Femur (tissue), 1 donor: ENCODE measurements at regions not wholly inside any gene's neighbourhood (a gene's known extent, or its start where the extent isn't known, plus 50 kb on each side); places are given as distances from the start of the nearest gene placed in this dataset.
"Not testable (repeated sequence)": the region's sequence is repeated elsewhere in the genome, so short reads cannot be mapped to it uniquely, and the experiment has no call there.

ENCODE experiments used
- DNase-seq: peaks from one replicate; pipeline ENCODE4 v3.0.0-alpha.2; 2017

DNA sequence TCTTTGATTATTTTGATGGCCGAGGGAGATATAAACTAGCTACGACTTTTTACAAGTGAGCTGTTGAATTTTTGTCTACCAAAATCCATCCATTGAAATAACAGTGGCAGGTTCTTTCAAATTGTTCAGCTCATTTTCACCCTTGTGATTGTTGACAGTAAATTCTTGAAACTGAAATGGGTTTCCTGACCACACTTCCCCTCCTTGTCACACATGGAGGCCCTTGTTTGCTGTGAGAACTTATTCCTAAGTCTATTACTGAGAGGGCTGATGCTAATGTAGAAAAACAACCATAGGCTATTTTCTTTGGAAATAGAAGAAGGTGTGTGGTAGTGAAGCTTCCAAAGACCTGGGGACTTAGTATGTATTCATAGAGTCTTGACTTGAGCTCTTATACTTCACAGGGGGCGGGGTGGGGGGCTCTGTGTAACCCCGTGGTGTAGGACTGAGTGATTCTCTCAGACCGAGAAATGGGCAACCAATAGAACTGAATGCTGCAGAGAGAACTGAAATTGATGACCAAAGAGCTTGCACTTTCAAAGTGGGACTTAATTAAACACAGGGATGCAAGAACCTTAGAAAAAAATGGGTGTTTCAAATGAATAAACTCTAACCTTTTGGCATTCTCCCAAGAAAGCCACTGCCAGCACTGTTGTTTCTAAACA, 718.9 kb downstream of the CCSER2 start:
- DNase-seq = no peak

GRCh38 chr10:85047979-85048378, 719.6 kb downstream of the CCSER2 start:
- no peak for DNase-seq

GRCh38 chr10:85048644-85049043, 720.3 kb downstream of the CCSER2 start:
- DNase-seq = no peak

- no peak for DNase-seq
These were observed 732.6 kb downstream of the CCSER2 start for GRCh38 chr10:85060944-85061343.

DNA sequence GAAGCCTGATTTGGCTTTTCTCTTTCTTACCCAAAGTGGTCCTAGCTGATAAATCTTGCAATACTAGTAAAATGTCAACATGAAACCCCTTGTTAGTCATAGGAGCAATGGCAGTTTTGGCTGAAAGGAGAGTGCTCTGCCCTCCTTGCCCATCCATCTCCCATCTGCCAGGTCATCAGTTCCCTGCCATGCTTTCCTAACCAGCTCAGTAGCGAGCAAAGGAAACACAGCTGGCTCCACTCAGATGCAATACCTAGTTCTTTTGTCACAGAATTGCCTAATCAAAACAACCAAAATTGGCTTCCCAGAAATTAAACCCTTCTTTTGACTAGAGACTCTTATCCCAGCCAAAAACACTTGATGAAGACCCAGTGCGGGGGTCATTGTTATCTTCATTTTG, 733.0 kb downstream of the CCSER2 start:
- no peak for DNase-seq

GRCh38 chr10:85067955-85068354, 739.6 kb downstream of the CCSER2 start:
- DNase-seq = no peak

DNA sequence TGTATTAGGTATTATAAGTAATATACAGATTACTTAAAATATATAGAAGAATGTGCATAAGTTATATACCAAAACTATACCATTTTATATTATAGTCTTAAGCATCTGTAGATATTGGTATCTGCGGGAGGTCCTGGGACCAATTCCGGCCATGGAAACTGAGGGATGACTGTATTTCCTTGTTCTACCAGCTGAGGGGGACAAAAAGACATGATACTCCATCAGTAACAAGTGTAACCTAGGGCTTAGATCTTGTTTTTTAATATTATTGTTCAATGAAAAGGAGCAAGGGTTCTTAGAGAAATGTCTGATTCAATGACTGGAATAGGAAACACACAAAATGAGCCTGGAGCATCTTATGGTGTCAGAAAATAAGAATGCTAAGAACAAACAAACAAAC, 752.5 kb downstream of the CCSER2 start:
- no peak for DNase-seq

GRCh38 chr10:85098835-85099521, 770.6 kb downstream of the CCSER2 start:
- DNase-seq = no peak

DNA sequence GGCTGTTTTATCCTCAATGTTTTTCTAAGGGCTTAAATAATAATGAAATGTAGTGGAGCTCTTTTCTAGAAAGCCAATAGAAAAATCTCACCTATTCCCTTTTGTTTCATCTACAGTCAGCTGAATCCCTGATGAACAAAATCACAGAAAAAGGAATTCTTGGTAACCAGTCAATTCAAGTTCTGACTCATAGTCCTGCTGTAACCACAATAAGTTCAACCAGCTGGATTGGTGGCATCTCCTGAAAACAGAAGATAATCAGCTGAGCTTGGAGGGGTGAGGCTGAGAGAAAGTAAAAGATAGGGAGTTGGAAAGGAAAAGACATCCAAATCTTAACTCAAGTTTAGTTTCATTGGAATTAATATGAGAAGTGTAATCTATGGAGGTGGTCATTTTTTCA, 772.1 kb downstream of the CCSER2 start:
- no peak for DNase-seq

DNA sequence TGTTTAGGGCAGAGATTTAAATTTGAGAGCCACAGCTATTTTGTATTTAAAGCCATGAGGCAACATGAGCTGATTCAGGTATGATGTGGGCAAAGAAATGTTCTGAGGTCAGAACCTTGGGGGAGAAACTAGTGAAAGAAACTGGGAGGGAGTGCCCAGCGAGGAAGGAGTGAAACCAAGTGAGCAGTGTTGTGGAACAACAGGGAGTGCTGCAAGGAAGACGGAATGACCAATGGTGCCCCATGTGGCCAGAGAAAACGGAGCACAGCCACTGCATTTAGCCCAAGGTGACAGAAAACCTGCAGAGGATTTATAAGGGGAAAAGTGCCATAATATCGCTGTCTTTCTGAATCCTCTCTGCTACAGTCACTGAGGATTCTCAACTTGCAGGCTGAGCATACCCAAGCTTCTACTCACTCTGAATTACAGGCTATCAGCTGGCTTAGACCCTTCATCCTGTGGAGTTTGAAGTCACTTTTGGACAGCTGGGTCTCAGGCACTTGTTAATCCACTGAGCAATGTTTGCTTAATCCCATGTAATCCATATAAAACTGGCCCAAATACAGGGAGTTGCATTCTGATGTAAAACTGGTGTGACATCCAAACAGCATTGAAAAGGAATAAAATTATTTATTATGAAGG, 777.3 kb downstream of the CCSER2 start:
- no peak for DNase-seq

DNA sequence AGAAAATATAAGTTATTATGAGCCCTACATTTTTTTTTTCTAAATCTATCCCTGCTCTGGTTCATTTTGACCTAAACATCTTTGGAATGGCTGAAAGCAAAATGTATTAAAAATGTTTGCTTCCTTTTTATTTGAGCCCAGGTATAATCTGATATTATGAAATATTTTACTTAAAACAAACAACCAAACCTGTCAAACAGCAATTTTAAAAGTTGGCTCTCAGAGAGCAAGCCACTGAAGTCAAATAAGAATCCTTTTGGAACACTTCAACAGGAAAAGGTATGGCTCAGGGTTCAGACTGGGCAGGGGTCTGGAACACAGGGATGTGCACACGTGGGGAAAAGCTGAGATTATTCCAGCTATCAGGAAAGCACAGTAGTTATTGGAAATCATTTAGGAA, 782.9 kb downstream of the CCSER2 start:
- no peak for DNase-seq

- DNase-seq = no peak
These were observed 796.2 kb downstream of the CCSER2 start for GRCh38 chr10:85124603-85125051.

- DNase-seq = no peak
These were observed 808.9 kb downstream of the CCSER2 start for GRCh38 chr10:85137253-85137652.

- no peak for DNase-seq
These were observed 809.7 kb downstream of the CCSER2 start for GRCh38 chr10:85138046-85138445.

DNA sequence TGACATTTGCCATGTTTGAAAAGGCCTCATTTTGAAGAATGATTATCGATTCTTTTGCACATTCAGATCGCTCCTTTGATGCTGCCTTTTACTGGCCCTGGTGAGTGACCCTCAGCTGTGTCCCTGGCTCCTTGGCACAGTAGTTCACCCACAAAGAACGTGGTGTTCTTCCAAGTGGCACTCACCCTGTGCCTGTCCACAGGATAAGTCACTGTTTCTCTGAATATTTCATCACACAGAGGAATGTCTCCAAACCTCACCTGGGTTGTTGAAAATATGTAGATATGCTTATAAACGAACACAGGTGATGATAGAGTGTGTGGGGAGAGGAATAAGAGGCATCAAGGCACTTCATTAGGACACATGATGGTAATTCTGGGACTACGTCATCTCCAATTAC, 810.7 kb downstream of the CCSER2 start:
- DNase-seq = no peak

- DNase-seq = not testable (repeated sequence)
These were observed 813.1 kb downstream of the CCSER2 start for GRCh38 chr10:85141520-85141919.

DNA sequence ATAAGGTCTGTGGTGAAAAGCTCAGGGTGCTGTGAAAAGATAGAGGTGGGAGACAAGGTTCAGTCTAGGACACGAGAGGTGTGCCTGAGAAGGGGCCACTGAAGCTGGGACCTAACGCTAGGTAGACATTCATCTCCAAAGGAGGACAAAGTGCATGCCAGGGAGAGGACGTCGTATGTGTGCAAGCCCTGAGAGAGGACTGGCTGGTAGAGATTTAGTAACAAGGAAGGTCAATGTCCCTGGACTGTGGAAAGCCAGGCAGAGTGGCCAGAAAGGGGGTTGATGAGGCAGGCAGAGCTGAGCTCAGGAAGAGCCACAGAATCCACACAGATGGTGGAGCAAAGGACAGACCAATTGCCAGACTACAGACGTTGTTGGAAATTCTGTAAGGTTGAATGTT, 817.6 kb downstream of the CCSER2 start:
- DNase-seq = no peak

DNA sequence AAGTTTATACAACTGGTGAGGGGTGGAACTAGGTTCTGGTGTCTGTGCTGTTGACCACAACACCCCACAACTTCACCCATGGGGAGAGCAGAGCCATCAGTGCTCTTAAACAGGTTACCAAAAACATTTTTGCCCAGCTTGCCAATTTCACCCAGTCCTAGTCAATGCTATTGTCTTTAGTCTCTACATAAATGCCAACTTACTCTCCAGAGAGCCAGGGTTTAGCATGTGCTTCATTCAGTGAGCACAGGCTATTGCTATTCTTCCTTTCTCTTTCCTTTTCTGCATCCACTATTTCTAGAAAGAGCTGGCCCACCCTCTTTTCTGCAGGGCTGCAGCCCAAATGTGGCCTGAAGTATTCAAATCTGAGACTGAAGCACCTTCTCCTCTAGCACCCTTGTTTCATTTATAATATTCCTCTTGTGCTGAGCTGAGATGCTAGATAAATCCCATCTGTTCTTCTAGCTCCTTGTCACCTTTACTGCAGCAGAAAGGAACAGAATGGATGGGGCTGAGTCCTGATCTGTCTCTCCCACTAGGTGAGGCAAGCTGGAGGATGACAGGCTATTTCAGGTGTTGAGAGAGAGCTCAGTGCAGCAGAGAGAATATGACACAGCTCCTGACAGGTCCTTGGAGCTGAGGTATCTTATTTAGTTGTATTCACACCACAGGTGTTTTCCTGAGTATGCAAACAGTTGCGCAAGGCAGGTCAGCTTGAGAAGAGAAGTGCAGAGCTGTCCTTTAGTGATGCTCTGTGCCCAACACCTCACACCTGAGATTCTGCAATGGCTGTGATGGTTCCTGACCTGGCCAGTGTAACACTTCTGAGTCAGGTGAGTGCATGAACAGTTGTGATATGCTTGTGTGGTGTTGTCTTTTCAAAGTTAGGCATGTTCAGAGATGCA, 819.2 kb downstream of the CCSER2 start:
- DNase-seq = no peak

- no peak for DNase-seq
These were observed 820.6 kb downstream of the CCSER2 start for GRCh38 chr10:85148693-85149640.

GRCh38 chr10:85149766-85150165, 821.4 kb downstream of the CCSER2 start:
- no peak for DNase-seq

DNA sequence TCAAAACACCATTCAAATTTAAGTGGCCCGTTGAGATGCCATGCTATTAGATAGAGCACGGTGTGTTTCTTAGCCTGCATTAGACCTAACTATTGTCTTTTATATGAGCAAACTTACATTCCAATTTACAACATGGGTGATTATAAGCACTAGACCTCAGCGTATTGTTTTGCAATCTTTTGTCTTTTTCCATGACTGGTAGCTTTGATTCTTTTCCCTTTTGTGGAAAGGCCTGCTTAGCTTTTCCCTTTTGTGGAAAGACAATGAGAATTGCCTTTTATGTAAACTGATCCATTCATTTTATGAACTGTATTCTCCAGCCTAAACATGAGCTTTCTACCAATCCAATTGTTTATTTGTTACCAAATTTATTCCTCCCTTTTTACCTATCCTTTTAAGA, 823.1 kb downstream of the CCSER2 start:
- no peak for DNase-seq

DNA sequence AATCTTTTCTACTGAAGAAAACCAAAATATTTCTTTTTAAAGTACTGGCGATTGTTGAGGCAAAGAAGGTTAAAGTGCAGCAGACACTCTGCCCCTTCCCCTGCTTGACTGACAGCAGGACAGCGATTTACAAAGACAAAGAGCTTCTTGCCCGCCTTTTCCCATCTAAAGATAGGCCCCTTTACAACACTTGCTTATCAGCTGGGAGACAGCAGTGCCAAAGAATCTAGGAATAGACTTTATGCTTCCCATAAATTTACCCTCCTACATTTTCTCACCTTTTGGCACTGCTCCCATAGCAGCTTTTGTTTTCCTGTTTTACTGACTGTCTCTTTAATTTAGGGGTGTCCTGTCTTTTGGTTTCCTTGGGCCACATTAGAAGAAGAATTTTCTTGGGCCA, 824.1 kb downstream of the CCSER2 start:
- DNase-seq = no peak
